Nephron progenitor cell (in vitro differentiated cells): ENCODE measurements at regions not wholly inside any gene's neighbourhood (a gene's known extent, or its start where the extent isn't known, plus 50 kb on each side); places are given as distances from the start of the nearest gene placed in this dataset.

Experiments used
- DNase-seq: peaks from one replicate; pipeline ENCODE4 v3.0.0; 2021
- H3K27ac Mint-ChIP-seq: 2 replicates; pipeline ENCODE4 v1.8.0; 2021; ENCODE audit warnings: mild to moderate bottlenecking, moderate library complexity, mixed read lengths
- H3K27me3 Mint-ChIP-seq: 2 replicates; pipeline ENCODE4 v1.8.0; 2021; ENCODE audit warnings: mild to moderate bottlenecking, low read depth, mixed read lengths; ENCODE audit not compliant: poor library complexity
- H3K36me3 Mint-ChIP-seq: 2 replicates; pipeline ENCODE4 v1.8.0; 2021; ENCODE audit warnings: low read depth, mixed read lengths
- H3K4me1 Mint-ChIP-seq: 2 replicates; pipeline ENCODE4 v1.8.0; 2021; ENCODE audit warnings: mixed read lengths
- H3K4me3 Mint-ChIP-seq: 2 replicates; pipeline ENCODE4 v1.8.0; 2021; ENCODE audit warnings: mild to moderate bottlenecking, moderate library complexity, mixed read lengths
- H3K9me3 Mint-ChIP-seq: 2 replicates; pipeline ENCODE4 v1.8.0; 2021; ENCODE audit warnings: mild to moderate bottlenecking, moderate library complexity, mixed read lengths
- CTCF ChIP-seq: fragments of 200-600 bp; sonication (generic); IDR thresholded peaks from 2 replicates; pipeline ENCODE4 v1.5.0; 2021; ENCODE audit warnings: antibody characterized with exemption

DNA sequence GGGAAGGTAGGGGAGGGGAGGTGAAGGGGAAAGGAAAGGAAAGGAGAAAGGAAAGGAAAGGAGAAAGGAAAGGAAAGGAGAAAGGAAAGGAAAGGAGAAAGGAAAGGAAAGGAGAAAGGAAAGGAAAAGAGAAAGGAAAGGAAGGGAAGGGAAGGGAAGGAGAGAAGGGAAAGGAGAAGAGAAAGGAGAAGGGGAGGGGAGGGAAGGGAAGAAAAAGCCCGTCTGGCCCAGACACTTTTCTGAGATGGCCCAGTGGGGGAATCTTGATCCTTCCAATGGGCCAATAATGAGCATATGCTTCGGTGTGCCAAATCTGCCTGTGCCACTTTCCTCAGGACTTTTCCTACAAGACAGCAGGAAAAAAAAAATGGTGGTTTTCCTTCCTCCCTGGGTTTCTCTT lies 64.5 kb downstream of the CH25H start:
- no peaks in the 10 kb centered on the region for H3K9me3 Mint-ChIP-seq
- no peak overlapping the region for H3K27ac Mint-ChIP-seq
- no peaks in the 10 kb centered on the region for H3K4me1 Mint-ChIP-seq
- no peak for DNase-seq
- H3K4me3 Mint-ChIP-seq = no peak overlapping the region
- H3K36me3 Mint-ChIP-seq = no peaks in the 10 kb centered on the region
- TF ChIP-seq CTCF = no peak
- peaks cover 6% of the 10 kb centered on the region for H3K27me3 Mint-ChIP-seq

DNA sequence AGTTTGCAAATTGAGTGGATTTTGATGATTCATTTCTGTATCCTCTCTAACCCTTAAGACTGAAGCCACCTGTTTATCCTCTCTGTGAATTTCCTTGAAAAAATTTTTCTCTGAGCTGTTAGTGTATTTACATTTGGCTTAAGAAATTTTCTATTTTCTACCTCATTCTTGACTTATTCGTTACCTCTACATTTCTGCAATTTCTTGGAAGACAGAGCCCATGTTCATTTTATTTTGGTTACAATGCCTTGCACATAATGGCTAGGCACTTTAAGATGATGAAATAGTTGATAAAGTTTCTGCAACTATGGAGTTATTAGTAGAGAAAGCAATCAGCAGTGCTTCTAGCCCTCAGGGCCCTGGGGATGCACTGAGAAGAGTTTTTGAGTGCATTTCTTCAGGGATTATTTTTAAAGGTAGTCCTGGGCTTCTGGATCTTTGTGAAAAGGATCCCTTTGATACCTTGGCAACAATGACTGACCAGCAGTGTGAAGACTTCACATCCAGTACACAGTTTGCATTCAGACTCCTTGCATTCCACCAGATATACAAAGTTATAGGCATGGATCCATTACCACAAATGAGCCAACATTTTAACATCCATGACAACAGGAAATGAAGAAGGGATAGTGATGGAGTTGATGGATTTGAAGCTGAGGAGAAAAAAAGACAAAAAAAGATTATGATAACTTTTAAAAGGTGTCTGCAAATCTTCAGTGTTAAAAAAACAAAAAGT lies 68.2 kb downstream of the CH25H start:
- Mint-ChIP-seq H3K36me3 (no peaks in the 10 kb centered on the region), H3K4me1 (no peaks in the 10 kb centered on the region), H3K27me3 (peaks cover 9% of the 10 kb centered on the region), H3K9me3 (no peaks in the 10 kb centered on the region), H3K4me3 (no peak overlapping the region), H3K27ac (no peak overlapping the region)
- DNase-seq = no peak
- TF ChIP-seq CTCF = no peak

GRCh38 chr10:89134963-89135362 lies 72.2 kb downstream of the CH25H start:
- H3K4me3 Mint-ChIP-seq = no peak overlapping the region
- H3K9me3 Mint-ChIP-seq = no peaks in the 10 kb centered on the region
- no peaks in the 10 kb centered on the region for H3K4me1 Mint-ChIP-seq
- H3K27ac Mint-ChIP-seq = no peak overlapping the region
- TF ChIP-seq CTCF = no peak
- H3K36me3 Mint-ChIP-seq = no peaks in the 10 kb centered on the region
- no peak for DNase-seq
- H3K27me3 Mint-ChIP-seq = peaks cover 3% of the 10 kb centered on the region

GRCh38 chr10:89129911-89130310 lies 77.2 kb downstream of the CH25H start:
- Mint-ChIP-seq H3K27ac (no peak overlapping the region), H3K4me1 (no peaks in the 10 kb centered on the region)
- no peak for DNase-seq

GRCh38 chr10:89122433-89123051 lies 84.6 kb downstream of the CH25H start:
- Mint-ChIP-seq H3K4me1 (no peaks in the 10 kb centered on the region), H3K9me3 (no peaks in the 10 kb centered on the region), H3K27ac (no peak overlapping the region), H3K36me3 (no peaks in the 10 kb centered on the region), H3K4me3 (no peak overlapping the region), H3K27me3 (no peaks in the 10 kb centered on the region)
- TF ChIP-seq CTCF = no peak
- DNase-seq = no peak

More at GRCh38 chr10:89129911-89130310, 77.2 kb downstream of the CH25H start:
- Mint-ChIP-seq H3K27me3 (peaks cover 3% of the 10 kb centered on the region), H3K9me3 (no peaks in the 10 kb centered on the region), H3K36me3 (no peaks in the 10 kb centered on the region), H3K4me3 (no peak overlapping the region)
- no peak for TF ChIP-seq CTCF

DNA sequence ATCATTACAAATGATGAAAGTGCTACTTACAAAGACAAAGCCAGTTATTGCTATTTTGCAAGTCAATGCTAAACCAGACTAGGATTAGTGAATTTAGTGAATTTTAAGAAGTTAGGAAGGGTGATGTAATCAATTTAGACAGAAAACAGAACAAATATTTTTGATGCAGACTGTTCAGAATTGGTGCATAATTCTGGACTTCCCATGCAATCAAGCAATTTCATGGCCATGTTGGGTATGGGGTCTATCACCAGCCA lies 85.4 kb downstream of the CH25H start:
- no peaks in the 10 kb centered on the region for H3K4me1 Mint-ChIP-seq
- no peaks in the 10 kb centered on the region for H3K27me3 Mint-ChIP-seq
- no peak for TF ChIP-seq CTCF
- no peak overlapping the region for H3K27ac Mint-ChIP-seq
- DNase-seq = no peak
- H3K36me3 Mint-ChIP-seq = no peaks in the 10 kb centered on the region
- no peaks in the 10 kb centered on the region for H3K9me3 Mint-ChIP-seq
- H3K4me3 Mint-ChIP-seq = no peak overlapping the region
